GM21619 (cell line): ENCODE measurements at regions not wholly inside any gene's neighbourhood (a gene's known extent, or its start where the extent isn't known, plus 50 kb on each side); places are given as distances from the start of the nearest gene placed in this dataset.

Experiments
- ATAC-seq: cut with Tn5 transposase; IDR thresholded peaks from one replicate; pipeline ENCODE4 v1.9.1; 2021; ENCODE audit not compliant: unreplicated experiment

DNA sequence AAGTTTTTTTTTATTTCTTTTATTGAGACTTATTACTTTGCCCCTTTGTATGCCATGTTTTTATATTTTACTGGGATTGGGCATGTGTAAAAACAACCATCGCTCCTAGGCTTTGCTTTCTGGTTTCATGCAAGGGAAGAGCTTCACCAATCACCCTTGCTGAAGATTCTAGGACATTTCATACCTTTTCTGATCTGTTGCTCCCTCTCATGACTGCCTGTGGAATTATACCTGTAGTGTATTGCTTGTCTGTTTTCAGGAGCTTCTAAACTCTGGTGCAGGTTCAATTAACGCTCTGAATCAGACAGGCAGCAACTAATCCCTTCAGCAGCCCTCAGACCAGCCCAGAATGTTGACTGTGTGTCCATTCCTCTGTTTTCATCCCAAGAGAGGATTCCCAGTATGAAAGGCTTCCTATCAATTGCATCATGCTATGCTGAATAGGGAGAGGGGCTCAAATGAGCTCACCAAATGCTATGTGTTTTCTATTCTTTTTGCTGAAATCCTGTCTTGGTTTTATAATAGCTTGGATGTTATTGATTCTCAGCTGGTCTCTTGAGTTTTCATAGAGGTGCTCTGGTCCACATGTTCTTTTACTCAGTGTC is 572.9 kb upstream of the CDH6 start:
- no peak for ATAC-seq

DNA sequence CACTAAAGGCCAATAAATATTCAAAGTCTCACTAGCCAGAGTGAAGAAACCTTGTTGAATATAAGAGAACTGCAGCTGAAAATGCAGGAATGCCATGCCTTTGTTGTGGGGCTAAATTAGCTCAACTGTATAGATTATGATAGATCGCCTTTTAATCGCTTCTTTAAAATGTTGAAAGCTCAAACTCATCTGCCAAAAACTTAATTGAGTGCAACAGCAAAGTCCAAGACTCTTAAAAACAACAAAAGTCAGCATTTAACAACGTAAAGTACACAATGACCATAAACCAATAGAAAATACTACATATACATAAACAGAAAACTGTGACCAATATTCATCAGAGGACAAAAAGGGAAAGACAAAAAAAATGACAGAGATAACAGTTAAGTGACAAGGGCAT is 585.0 kb upstream of the CDH6 start:
- no peak for ATAC-seq

DNA sequence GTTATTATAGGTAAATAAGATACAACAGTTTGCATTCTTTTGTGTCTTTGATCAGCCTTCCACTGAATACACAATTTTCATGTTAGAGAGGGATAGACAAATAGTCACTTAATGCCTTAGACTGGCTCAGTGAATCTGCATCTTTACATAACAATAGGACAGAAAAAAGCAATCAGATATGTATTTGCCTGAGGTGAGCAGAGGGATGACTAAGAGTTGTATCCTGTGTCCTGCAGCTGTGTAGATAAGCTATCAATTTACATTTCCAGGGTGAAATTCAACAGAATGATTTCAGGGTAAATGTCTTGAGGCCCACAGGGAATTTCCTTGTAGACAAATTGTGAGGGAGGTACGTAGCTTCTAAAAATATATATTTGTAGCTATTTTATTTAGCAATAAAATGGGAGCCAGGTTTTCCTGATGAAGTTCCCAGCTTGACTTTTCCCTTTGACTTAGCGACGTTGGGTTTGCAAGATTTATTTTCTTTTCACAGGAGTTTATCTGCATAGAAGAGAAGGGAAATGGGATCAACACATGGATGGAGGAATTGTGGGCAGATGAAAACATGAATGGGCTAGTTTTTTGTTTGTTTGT is 586.1 kb upstream of the CDH6 start:
- no peak for ATAC-seq

DNA sequence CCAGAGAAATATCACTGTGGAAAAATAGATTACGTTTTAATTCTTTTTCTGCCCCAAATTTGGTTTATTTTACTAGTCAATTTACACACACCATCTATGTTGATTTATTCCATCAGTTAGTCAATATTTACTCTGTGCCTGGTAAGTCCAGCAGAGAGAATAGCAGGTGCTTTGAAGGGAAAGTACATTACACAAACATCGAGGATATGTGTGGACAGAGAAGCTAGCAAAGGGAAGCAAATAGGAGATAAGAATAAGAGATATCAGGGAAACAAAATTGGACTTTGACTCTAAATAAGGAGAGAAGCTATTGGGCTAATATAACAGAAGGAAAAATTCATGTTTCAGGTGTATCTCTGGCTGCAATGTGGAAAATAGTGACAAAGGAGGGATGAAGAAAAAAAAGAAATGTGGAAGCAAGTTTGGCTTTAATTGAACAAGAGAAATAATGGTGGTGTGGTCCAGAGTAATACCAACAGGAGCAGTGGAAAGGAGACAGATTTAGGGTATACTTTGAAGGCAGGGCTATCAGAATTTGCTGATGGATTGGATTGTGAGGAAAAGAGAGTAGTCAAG is 587.7 kb upstream of the CDH6 start:
- no peak for ATAC-seq

DNA sequence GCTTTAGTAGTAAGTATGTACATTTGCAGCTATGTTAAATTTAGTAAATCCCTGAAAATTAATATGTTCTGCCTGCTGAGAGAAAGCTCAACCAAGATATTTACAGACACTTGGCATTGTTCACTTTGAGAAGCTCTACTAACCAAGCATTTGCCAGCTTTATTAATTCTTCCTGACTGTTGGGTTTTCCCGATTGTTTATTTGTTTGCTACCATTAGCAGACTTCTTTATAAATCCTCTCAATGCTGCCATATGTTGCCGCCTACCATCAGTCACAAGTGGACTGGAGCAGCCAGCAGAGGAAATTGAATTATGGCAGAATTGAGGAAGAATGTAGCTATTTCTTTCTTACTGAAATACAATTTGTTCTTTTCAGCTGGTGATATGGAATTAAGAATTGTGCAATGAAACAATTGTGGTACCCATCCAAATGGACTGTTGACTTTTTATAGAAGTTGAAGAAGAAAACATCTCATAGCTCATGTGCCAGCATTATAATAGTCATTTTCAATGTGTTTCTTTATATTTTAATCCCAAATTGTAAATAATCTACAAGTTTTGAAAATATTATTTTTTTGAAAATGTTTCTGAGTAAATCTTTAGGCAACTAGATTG is 588.7 kb upstream of the CDH6 start:
- no peak for ATAC-seq

DNA sequence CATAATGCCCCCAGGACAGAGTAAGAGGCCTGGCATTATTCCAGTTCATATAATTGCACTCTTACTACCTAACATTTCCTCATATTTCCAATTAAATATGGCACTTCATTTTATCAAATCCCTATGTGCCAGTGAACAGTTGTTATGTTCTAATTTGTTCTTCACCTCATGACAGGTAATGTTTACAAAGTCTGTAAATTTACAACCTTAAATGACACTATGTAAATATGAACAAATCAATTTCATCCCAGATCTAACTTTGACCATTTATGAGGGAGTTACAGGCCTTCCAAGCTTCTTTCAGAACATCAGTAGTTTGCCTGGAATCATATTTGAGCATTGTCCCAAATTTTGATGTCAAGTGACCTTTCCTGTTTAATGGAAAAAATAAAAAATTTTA is 592.6 kb upstream of the CDH6 start:
- no peak for ATAC-seq

DNA sequence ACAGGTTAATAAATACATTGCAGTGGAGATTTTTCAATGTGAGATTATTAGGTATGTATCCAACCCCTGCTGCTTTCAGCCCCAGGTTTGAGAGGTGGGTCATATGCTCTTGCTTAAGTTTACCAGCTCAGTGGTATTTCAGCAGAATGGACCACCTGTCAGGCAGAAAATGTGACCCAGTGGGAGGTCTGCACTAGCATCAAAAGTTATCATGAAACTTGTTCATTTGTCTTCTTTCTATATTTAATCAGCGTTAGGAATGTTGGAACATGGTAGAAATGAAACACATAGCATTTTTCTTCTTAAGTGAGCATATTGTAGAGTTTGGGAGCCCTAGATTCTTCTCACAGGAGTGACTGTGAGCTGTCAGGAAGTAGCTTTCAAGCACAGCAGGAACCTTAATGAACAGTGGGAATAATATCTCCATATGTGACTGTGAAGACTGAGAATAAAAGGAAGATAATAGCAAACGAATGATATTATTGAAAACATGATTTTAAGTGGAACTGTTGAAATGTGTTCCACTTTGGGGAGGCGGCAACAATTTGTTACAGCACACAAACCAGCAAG is 596.9 kb upstream of the CDH6 start:
- no peak for ATAC-seq

DNA sequence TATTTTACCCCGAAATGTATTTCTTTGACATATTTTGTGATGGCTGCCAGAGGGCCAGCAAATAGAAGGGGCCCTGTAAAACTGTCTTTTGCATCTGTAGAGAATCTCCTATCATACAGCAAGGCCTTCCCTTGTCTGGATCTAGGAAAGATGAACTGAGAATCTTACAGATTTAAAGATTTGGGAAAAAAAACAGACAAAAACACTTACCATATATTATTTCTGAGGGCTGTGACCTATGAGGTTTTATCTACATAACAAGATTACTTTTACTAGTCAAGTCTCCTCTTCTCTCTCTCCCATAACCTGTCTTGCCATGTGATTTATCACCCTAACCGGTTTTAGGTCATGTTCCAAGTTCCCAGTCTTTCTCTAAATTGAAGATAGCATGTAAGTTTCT is 599.2 kb upstream of the CDH6 start:
- ATAC-seq = no peak

DNA sequence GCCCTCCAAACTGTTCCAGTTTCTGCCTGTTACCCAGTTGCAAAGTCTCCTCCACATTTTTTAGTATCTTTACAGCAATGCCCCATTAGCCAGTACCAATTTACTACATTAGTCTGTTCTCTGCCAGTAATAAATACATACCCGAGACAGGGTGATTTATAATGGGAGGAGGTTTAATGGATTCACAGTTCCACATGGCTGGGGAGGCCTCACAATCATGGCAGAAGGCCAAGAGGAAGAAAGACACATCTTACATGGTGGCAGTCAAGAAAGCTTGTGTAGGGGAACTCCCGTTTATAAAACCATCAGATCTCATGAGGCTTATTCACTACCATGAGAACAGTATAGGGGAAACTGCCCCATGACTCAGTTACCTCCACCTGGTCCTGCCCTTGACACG is 600.7 kb upstream of the CDH6 start:
- ATAC-seq = no peak

DNA sequence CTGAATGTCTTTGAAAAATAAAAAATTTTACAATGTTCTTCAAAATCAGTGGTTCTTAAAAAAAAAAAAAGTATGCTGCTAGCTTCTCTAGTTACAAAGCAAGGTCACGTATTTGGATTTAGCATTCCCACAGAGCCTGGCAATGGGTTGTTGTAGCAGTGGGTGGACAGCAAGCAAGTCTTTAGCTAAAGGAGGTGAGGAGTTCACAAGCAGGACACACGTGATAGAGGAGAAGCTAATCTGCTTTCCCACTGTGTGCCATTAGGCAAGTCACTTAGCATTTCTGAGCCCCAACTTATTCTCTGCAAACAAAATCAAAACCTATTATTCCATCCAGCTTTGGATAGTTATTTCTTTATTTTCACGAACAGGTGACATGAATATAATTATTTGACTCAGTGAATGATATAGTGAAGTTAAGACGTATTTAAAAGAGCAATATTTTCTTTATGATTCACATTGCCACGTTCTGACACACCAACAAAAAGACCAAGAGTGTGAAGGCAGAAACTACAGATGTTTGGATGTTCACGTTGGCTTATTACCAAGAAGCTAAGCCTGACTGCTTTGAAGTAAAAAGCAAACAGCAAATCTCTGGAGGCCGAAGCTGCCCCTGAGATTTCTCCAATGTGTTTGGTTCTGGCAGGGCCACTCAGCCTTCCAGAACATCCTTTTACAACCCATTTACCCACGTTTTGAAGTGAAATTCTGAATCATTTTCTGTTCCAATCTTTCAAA is 612.1 kb upstream of the CDH6 start:
- ATAC-seq = no peak

DNA sequence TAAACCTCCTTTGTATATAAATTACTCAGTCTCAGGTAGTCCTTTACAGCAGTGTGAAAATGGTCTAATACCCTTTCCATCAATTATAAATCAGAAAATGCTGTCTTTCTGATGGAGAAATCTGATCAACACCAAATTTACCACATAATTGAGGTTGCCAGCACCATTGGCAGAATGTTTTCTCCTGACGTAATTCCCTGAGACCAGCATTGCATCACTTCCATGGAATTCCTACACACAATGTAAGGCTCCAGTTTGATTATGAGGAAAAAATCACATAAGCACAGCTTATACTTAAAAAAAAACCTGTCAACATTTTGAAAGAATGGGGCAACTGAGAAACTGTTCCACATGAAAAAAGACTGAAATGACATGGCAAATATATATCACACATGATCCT is 618.7 kb upstream of the CDH6 start:
- ATAC-seq = no peak

DNA sequence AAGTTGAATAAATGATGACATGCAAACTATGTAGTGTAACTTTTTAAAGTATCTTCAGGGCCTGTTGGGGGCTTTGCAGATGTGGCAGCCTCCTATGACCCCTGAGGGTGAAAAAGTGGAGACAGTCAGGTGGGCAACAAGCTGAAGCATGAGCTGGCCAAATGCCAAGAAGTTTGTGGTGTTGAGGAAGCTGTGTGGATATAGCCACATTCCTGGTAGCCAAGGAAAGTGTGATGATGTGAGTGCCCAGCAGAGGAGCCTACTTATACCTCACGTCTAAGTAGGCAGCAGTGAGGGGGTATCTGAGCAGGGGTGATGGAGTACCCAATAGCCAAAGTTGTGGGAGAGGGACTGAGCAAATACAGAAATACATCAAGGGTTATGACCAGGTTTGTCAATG is 621.2 kb upstream of the CDH6 start:
- ATAC-seq = no peak

DNA sequence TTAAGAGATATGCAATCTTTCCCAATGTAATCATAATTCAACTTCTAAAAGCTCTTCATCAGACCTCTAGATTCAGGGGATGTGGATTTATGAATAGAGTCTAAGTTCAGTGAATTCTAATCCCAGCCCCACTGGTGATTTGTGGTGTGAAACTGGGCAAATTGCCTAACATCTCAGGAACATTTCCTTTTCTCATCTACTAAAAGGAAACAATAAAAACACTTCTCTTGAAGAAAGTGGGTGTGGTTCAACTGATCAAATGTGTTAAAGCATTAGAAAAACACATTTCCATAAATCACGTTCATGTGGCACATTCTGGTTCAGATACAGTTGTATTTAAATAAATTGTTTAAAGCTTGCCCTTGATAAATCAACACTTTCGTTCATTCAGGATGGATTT is 631.7 kb upstream of the CDH6 start:
- no peak for ATAC-seq

DNA sequence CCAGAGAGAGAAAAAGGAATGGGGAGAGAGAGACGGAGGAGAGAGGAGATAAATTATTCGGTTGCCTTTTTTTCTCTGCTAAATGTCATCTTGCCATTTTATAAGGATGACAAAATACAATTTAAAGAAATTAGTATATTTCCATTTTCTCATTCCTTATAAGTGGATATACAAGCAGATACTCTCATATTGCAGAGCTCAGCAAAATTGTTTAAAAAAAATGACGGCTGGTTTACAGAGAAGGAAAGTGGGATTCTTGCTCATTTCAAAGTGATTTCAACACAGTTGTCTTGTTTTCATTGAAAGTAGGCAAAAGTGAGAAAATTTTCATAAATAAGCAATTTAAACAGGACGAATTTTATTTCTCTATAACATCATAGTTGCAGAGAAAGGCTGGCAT is 641.9 kb upstream of the CDH6 start:
- no peak for ATAC-seq

DNA sequence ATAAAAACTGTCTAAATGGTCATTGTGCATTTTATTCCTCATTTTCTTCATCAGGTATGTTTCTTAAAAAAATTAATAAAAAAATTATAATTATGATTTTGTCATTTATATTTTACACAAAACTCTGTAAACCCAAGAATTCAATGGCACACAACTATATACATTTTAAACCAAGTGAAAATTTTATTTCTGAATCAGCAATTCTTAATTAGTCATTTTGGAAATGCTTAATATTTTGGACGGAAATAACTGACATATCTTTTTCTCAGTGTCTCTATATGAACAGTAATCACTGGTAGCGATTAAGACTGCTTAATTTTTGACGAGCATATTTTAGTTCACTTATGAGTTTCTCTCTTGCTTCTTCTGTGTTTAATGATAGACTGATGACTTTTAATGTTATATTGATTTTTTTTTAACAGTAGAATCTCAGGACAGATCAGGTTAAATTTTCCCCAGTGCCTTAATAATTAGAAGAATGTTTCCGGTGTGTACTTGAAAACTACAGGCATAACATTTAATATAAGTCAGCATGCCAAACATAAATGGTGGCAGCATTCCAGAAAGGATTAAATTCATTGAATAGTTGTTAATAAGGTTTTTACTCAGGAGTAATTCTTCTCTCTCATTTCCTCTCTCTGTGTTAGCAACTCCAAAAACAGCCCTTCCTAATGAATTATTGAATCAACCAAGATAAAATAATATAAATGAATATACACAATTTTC is 644.7 kb upstream of the CDH6 start:
- no peak for ATAC-seq

DNA sequence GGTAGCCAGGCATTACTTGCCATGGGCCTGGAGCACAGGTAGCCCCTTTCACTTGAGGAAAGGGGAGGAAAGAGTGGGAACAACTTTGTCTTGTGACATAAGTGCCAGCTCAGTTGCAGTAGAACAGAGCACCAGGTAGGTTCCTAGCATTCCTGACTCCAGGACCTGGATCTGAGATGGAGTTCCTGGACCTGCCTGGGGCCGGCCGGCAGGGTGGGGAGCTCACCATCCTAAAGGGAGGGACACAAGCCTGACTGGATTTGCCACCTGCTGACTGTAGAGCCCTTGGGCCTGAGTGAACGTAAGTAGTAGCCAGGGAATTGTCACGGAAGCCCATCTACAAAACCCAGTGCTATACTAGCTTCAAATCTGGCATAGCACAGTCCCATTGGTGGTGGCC is 653.3 kb upstream of the CDH6 start:
- no peak for ATAC-seq

DNA sequence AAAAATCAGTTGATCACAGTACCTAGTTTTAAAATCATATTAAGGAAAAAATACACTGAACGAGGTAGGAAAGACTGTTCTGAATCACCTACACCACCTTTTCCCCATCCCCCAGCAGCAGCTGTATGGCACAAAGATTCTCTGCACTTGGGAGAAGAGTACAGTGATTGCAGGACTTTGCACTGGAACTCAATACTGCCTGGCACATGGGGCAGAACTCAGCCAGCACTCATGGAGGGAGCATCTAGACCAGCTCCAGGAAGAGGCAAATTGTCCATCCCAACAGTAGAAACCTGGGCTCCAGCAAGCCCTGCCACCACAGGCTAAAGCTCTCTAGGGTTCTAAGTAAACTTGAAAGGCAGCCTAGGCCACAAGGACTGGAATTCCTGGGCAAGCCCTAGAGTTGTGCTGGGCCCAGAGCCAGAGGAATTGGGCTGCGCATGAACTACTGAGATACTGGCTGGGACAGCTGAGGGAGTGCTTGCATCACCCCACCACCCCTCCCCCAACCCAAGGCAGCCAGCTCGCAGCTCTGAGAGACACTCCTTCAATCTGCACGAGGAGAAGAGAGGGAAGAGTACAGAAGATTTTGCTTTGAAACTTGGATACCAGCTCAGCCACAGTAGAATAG is 654.4 kb upstream of the CDH6 start:
- no peak for ATAC-seq

DNA sequence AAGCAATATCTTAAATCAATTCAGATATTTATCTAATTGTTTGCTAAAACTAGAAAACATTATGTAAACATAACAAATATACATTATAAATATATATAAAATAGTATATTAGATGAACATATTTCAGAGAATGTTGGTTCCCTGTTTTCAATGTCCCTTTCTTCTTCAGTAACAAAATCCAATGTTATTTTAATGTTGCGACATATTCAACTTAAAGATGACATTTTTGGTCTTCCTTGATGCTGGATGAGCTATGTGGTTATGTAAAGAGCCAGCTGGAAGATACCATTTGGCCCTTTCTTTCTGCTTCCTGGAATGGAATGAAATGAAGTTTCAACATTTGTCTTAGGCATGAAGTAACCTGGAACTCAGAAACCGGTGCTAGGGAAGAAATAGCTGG is 668.1 kb upstream of the CDH6 start:
- ATAC-seq = no peak

DNA sequence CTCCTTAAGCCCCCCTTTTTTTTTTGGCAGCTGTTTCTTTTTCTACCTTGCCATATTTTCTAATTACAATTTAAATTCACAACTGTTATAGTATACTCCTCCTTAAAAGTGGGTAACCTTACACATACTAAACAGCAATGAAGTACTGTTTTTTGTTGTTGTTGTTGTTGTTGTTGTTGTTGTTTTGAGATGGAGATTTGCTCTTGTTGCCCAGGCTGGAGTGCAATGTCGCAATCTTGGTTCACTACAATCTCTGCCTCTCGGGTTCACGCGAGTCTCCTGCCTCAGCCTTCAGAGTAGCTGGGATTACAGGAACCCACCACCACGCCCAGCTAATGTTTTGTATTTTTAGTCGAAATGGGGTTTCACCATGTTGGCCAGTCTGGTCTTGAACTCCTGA is 669.1 kb upstream of the CDH6 start:
- no peak for ATAC-seq

DNA sequence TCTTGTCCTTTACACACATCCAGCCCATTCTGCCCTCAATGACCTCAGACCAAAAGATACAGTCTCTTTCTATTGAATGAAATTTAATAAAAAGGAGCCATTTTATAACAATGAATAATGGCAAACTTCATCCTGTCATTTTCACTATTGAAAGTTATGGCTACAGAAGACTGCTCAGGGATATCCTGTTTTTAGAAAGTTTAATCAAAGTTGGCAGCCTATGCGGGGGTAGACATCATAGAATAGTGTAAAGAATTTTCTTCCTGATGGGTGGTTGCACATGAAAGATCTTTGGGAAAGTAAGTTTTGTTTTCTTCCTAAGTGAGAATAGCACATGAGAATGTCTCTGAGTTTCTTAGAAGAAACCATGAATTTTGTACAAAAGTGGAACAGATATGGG is 670.4 kb upstream of the CDH6 start:
- ATAC-seq = no peak
